NOMO-1 treated with dmso at 0.1 percent for 144 hours (cell line): ENCODE measurements at regions not wholly inside any gene's neighbourhood (a gene's known extent, or its start where the extent isn't known, plus 50 kb on each side); places are given as distances from the start of the nearest gene placed in this dataset.
"Not testable (repeated sequence)": the region's sequence is repeated elsewhere in the genome, so short reads cannot be mapped to it uniquely, and the experiment has no call there.

Experiments
- DNase-seq: peaks from one replicate; lab custom pipeline; 2025; ENCODE audit not compliant: unreplicated experiment; lab: John Stamatoyannopoulos, UW

GRCh38 chr6:170198298-170198697 lies 92.6 kb downstream of the DLL1 start:
- DNase-seq = no peak

GRCh38 chr6:170193326-170193821 lies 97.5 kb downstream of the DLL1 start:
- DNase-seq = no peak

DNA sequence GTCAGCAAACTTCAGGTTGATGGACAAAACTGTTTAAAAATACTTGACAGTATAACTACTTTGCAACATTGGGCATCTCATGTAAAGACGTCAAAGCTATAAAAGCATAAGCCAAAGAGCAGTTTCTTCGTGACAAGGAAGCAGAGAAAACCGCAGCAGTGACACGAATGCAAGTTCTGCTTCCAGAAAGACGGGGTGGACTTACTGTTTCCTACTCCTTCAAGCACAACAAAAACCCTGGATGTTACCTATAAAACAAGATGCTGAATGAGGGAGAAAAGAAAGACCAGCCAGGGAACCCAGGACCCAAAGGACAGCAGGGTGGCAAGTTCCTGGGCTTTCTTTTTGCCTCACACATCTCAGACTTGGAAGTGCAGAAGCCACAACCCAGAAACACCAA lies 98.0 kb downstream of the DLL1 start:
- DNase-seq = no peak

DNA sequence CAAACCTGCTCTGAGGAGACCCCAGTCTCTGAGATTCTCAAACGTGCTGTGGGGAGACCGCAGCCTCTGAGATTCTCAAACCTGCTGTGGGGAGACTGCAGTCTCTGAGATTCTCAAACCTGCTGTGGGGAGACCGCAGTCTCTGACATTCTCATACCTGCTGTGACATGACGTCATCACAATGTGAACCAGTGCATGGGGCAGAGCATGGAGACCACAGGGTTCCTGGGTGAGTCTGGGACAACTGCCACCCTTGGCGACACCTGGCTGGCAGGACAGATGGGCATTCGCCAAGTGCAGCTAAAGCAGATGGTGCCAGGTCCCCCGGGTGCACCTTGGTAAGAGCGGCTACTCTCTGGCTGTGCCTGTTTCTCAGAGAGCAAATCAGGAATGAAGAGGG lies 98.8 kb downstream of the DLL1 start:
- DNase-seq = not testable (repeated sequence)

DNA sequence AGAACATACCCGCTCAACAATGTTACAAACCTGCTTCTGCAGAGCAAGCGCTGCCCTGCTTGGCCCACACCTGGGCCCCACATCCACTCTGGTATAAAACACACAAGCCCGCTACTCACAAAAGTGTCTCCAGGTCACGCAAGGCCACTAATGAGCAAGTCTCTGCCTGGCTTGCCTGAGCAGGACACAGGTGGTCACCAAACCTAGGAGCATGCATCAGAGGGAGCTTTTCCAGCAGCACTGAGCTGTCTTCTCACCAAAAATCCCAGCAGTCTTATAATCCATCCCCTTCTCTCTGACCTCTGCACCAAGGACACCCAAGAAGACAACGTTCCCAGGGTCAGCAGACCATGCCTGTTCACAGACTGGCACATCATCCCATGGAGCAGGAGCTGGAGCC lies 100.8 kb downstream of the DLL1 start:
- DNase-seq = no peak

DNA sequence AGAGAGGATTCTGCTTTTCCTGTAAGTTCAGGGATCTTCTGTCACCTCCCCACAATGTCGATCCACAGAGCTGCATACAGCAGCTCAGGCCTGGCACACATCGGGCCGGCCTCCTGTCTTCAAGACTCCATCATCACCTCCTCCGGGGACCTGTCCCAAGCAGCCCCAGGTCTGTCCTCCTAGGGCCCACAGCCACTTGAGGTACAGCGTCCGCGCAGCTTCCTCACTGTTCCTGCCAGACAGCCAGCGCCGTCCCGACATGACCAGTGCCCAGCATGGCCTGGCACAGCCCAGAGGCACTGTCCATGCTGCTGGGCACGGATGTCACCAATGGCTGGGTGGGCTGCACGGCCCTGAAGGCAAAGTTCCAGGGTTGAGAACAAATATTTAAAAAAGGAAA lies 101.6 kb downstream of the DLL1 start:
- no peak for DNase-seq

DNA sequence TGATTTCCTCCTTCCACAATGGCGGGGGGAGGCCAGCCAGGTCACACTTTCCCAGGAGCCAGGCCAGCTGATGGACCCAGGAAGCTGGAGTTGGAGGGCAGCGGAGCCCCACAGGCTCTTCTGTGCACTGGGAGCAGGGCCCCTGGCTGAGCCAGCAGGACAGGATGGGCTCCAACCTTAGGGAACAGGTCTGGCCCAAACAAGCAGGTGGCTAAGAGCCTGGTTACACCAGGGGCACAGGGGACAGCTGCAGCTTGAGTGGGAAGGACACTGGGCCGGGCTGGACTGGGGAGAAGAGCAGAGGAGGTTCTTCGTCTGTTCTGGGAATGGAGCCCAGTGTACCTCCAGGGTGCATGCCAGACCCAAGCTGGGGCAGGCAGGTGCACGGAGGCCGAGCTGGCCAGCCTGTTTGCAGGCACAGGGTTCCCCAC lies 102.3 kb downstream of the DLL1 start:
- no peak for DNase-seq

GRCh38 chr6:170187669-170188566 lies 103.0 kb downstream of the DLL1 start:
- DNase-seq = no peak

GRCh38 chr6:170186941-170187668 lies 103.8 kb downstream of the DLL1 start:
- no peak for DNase-seq

- DNase-seq = no peak
Measured at GRCh38 chr6:170186006-170186935, 104.6 kb downstream of the DLL1 start.

GRCh38 chr6:170185175-170185978 lies 105.5 kb downstream of the DLL1 start:
- no peak for DNase-seq

GRCh38 chr6:170184316-170184715 lies 106.6 kb downstream of the DLL1 start:
- no peak for DNase-seq

- DNase-seq = no peak
Measured at GRCh38 chr6:170183521-170183920, 107.4 kb downstream of the DLL1 start.

- no peak for DNase-seq
Measured at GRCh38 chr6:170182781-170183120, 108.1 kb downstream of the DLL1 start.

DNA sequence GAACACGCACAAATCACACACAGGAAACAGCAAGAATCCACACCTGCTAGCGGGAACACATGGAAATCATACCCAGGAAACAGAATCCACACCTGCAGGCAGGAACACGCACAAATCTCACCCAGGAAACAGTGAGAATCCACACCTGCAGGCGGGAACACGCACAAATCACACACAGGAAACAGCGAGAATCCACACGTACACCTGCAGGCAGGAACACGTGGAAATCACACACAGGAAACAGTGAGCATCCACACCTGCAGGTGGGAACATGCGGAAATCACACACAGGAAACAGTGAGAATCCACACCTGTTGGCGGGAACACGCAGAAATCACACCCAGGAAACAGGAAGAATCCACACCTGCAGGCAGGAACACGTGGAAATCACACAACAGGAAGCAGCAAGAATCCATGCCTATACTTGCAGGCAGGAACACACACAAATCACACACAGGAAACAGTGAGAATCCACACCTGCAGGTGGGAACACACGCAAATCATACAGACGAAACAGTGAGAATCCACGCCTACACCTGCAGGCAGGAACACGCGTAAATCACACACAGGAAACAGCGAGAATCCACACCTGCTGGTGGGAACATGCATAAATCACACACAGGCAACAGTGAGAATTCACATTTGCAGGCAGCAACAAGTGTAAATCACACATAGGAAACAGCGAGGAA lies 108.6 kb downstream of the DLL1 start:
- no peak for DNase-seq

- DNase-seq = no peak
Measured at GRCh38 chr6:170181338-170181690, 109.6 kb downstream of the DLL1 start.

GRCh38 chr6:170180671-170181337 lies 110.1 kb downstream of the DLL1 start:
- DNase-seq = no peak

DNA sequence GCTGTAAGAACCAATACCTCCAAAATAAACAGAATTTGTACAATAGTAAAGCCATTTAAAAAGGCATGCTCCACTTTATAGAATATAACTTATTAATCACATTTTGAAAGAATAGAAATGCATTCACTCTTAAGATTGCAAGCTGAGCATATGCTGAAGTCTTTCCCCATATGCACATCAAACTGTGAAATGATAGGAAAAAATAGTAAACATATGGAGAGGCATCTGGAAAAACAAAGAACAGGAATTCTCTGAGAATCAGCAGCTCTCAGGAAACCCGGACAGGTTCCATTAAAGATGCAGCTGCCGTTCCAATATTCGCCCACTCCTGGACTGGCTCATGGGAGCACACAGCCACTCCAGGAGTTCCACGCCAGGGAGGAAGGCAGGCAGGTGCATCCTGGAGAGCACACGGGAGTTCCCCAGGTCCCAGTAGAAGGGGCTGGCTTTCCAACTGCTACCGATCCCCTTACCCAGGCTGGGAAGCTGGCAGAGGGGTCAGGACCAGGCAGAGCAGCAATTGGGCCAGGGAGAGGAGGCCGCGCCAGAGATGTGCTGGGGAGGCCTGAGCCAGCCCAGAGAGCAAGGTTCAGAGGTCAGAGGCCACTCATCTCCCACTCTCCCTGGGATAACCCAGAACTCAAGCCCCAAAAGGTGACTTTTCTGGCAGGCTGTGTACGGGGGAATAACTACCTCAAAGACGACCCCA lies 111.1 kb downstream of the DLL1 start:
- DNase-seq = no peak
